Skin of body (tissue), 1 donor: ENCODE measurements at regions not wholly inside any gene's neighbourhood (a gene's known extent, or its start where the extent isn't known, plus 50 kb on each side); places are given as distances from the start of the nearest gene placed in this dataset.
"Not testable (repeated sequence)": the region's sequence is repeated elsewhere in the genome, so short reads cannot be mapped to it uniquely, and the experiment has no call there.

Experiments
- DNase-seq: peaks from one replicate; lab custom pipeline; 2025; lab: John Stamatoyannopoulos, UW

GRCh38 chr7:153934629-153935028, 117.6 kb upstream of the DPP6 start:
- no peak for DNase-seq

GRCh38 chr7:153935095-153935494, 117.1 kb upstream of the DPP6 start:
- no peak for DNase-seq

GRCh38 chr7:153938451-153938850, 113.7 kb upstream of the DPP6 start:
- DNase-seq = no peak

DNA sequence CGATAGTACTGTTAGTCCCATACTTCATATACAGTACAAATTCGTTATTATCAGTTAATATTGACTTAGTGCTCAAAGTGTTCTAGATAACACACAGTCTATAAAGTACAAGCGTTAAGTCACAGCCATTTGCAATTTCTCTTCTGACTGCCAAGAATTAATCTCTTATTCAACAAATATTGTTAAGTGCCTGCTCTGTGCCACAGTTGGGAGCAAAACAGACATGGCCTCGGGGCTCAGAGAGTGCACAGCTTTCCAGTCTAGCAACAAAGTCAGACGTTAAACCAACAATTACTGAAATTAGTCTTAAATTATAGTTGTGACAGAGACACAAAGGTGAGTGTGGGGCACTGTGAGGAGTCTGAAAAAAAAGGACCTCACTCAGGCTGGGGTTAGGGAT, 113.0 kb upstream of the DPP6 start:
- no peak for DNase-seq

DNA sequence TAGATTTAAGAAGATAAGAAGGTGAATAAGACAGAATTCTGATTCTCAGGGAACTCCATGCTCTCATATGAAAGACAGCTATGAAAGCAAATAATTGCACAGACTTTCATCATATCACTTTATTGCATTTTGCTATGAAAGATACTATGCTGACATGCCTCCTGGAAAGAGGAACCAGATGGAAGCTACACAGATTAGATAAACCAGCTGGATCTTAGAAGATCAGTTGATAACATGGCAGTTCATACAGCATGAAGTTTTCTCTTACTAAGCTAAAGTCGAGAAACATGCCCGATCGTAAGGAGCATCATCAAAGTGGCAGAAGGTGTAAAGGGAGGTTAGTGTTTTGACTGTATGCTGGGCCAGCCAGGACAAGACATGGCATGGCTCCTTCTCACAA, 112.5 kb upstream of the DPP6 start:
- no peak for DNase-seq

DNA sequence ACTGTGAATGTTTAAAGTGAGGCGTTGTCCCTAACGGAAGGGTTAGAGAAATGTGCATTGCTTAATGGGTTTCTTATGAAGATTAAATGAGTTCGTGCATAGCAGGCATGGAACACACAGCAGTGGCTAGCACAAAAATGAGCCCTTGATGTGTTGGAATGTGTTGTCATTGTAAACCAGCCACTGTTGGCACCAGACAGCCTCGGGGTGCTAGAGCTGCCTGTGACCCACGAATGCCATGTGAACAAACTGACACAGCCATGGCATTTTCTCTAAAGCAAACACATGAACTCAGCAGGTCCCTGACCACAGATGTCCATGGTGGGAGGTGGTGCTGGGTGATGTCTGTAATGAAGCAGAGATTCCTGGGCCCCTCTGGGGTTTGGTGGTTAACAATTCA, 111.1 kb upstream of the DPP6 start:
- no peak for DNase-seq

GRCh38 chr7:153942036-153942435, 110.2 kb upstream of the DPP6 start:
- DNase-seq = no peak

- peak; percentile 19 for DNase-seq
Observed at GRCh38 chr7:153943457-153943856, 108.7 kb upstream of the DPP6 start.

- DNase-seq = no peak
Observed at GRCh38 chr7:153943861-153944260, 108.3 kb upstream of the DPP6 start.

DNA sequence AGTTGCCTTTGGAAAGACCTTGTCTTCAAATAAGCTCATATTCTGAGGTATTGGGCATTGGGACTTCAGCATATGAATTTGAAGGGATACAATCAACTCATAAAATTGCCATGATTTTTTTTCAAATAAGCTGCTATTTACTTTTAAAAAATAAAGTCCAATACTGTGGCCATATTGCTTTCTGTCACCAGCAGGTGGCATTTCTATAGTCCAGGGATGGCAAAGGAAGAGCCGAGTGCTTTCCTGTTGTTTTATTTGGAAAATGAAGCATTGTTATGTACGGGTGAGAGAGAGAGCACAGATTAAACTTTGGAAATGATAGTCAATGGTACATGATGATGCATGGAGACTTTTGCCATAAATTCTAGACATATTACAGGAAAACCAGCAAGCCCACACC, 104.1 kb upstream of the DPP6 start:
- DNase-seq = no peak

GRCh38 chr7:153951316-153951715, 100.9 kb upstream of the DPP6 start:
- no peak for DNase-seq

DNA sequence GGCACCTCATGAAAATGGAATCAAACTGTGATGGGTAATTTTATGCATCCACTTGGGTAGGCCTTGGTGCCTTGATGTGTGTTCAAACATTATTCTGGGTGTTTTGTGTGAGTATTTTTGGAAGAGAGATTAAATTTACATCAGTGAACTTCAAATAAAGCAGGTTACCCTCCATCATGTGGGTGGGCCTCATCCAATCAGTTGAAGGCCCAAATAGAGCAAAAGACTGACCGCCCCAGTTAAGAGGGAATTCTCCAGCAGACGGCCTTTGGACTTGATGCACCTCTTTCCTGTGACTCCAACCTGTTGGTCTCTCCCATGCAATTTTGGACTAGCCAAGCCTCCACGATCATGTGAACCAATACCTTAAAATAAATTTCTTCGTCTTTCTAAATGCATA, 97.7 kb upstream of the DPP6 start:
- no peak for DNase-seq

GRCh38 chr7:153957677-153958076, 94.5 kb upstream of the DPP6 start:
- DNase-seq = not testable (repeated sequence)

DNA sequence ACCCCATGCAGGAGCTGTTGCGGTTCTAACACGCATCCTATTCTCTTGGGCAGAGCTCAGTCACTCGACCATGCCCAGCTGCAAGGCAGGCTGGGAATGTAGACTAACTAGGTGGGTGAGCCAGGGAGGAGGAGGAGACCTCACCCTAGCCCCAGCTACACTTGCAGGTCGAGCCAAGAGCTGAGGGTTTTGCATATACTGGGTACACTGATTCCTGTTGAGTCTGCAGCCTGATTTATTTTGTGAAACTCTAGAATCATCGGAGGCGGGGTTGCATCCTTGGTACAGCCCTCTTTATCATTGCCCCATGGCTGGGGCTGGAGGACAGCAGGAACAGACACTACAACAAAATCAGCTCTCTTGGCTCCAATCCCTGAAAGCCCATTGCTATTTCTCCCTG, 93.8 kb upstream of the DPP6 start:
- not testable (repeated sequence) for DNase-seq

GRCh38 chr7:153958789-153959188, 93.4 kb upstream of the DPP6 start:
- DNase-seq = not testable (repeated sequence)

DNA sequence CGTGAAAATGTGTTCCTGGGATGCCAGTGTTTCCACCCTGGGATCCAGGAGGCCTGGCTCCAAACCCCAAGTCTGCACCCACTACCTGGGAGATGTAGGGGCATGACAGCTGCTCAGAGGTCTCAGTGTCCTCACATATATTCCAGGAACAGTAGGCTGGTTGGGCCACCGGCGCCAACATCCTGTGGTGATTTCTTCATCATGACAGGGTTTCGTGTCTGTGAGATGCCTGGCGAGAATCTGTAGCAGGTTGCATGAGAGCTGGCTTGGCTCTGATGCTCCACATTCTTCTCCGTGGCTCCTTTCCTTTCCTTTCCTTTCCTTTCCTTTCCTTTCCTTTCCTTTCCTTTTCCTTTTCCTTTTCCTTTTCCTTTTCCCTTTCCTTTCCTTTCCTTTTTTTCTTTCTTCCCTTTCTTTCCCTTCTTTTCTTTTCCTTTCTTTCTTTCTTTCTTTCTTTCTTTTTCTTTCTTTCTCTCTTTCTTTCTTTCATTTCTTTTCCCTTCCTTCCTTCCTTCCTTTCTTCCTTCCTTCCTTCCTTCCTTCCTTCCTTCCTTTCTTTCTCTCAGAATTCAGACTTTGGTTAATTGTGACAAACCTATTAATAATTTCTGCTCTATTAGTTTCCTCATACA, 87.6 kb upstream of the DPP6 start:
- DNase-seq = not testable (repeated sequence)

GRCh38 chr7:153969016-153969415, 83.2 kb upstream of the DPP6 start:
- not testable (repeated sequence) for DNase-seq

GRCh38 chr7:153974603-153975002, 77.6 kb upstream of the DPP6 start:
- not testable (repeated sequence) for DNase-seq

- DNase-seq = not testable (repeated sequence)
Observed at GRCh38 chr7:153976745-153977144, 75.5 kb upstream of the DPP6 start.

GRCh38 chr7:153983186-153983585, 69.0 kb upstream of the DPP6 start:
- DNase-seq = not testable (repeated sequence)

- not testable (repeated sequence) for DNase-seq
Observed at GRCh38 chr7:153989066-153989627, 63.1 kb upstream of the DPP6 start.

GRCh38 chr7:153989742-153990425, 62.3 kb upstream of the DPP6 start:
- DNase-seq = not testable (repeated sequence)

- not testable (repeated sequence) for DNase-seq
Observed at GRCh38 chr7:153991471-153991870, 60.7 kb upstream of the DPP6 start.
